Hematopoietic multipotent progenitor cell treated with erythropoietin and hydrocortisone succinate and interleukin-3 and kit ligand, for 15 days (in vitro differentiated cells): ENCODE measurements at regions not wholly inside any gene's neighbourhood (a gene's known extent, or its start where the extent isn't known, plus 50 kb on each side); places are given as distances from the start of the nearest gene placed in this dataset.
A peak's percentile ranks its signal among the peaks of the same experiment; 100 is the strongest.
"Not testable (repeated sequence)": the region's sequence is repeated elsewhere in the genome, so short reads cannot be mapped to it uniquely, and the experiment has no call there.

Experiments
- DNase-seq: peaks from one replicate; pipeline ENCODE4 v3.0.0-alpha.2; 2015; ENCODE audit warnings: low spot score

GRCh38 chr17:77838748-77839697 lies 119.5 kb upstream of the TNRC6C start:
- DNase-seq, result no peak

DNA sequence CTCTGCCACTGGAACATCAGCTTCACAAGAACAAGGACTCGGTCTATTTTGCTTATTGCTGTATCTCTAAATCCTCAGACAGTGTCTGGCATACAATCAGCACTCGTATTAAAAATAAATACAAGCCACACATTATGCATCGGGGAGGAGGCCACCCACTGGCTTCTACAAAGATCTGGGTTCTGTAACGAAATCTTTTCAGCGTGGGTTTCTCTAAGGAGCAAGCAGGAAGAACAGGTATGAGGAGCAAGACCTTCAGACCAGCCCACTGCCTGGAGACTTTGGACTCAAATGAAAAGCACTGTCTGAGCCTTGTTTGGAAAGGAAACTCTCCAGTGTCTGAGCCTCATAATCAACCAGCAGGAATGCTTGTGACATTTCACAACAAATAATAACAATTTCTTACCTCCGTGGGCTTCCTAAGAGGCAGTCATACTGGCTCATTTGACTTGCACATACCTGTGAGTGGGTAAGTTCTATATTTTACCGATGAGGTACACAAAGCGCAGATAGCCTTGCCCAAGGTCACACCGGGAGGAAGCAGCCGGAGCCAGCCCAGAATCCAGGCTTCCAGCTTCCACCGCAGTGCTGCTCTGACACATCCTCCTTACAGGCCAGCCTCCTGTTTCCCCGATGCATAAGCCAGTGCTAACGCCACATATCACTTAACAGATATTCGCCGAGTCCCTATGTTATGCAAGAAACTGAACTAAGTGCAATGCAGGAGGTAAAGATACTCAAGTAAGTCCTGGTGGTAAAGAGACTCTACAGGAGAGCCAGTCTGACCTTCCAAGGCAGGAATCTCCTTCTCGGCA lies 118.6 kb upstream of the TNRC6C start:
- no peak for DNase-seq

- DNase-seq, result peak; percentile 15
Measured at GRCh38 chr17:77840513-77841165, 117.9 kb upstream of the TNRC6C start.

DNA sequence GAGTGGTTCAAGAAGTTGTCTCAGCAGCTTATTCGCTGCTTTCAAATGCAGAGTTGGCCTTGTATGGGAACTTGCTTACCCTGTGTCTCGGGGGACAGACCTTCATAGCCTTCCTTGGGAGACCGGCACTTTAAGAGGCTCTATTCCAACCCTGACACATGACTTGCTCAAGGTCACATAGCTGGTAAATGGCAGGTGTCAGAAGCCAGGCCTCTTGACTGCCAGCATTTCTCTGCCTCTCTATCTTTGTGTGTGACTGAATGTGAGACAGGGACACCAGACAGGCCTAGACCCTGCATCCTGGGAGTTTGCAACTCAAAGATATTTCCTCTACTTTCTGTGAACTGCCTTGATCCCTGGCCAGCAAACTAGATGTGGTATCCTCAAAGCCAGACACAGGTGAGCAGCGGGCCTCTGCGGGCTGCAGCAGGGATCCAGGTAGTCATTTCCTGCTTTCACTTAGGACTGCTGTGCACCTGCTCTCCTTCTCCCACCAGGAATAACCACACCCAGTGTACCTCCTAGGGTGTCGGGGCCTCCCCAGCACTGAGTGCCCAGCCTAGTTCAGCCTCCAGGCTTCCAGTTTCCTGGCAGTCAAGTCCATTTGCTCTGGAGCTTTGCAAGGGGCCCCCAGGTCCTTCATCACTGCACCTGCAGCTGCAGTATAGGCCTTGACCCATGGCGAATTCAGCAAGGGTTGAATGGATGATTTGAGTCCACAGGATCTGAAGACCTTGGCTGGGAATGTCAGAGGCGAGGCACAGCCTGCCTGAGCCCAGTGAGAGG lies 116.6 kb upstream of the TNRC6C start:
- DNase-seq, result no peak

DNA sequence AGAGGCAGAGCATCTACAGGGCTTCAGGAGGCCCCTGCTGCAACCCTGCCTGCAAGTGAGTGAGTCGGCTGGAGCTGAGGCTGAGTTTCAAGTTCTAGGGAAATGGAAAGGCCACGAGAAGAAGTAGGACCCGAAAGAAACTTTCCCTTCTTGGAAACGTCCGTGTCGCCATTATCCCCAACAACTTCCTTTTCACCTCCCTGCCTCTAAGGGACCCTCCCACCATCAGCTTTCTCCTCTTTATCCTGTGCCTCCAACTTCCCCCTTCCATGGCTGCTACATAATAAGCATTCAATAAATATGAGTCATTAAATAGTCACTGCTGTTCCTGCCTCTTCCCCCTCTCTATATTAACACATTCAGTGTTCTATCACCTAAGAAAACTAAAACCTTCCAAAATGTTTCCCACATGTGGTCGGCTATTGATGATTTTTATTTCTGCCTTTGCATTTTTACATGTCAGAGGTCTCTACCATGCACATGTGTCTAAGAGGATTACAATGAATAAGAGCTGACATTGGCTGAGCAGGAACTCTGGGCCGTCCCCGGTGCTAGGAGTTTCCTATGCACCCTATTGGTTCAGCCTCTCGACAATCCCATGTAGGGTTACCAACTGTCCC lies 115.9 kb upstream of the TNRC6C start:
- DNase-seq, result no peak

GRCh38 chr17:77843255-77843895 lies 115.1 kb upstream of the TNRC6C start:
- DNase-seq, result not testable (repeated sequence)

GRCh38 chr17:77843896-77844295 lies 114.6 kb upstream of the TNRC6C start:
- no peak for DNase-seq

GRCh38 chr17:77844681-77845080 lies 113.8 kb upstream of the TNRC6C start:
- no peak for DNase-seq

GRCh38 chr17:77845541-77846225 lies 112.8 kb upstream of the TNRC6C start:
- no peak for DNase-seq

GRCh38 chr17:77846531-77847085 lies 111.9 kb upstream of the TNRC6C start:
- DNase-seq, result peak; percentile 50

DNA sequence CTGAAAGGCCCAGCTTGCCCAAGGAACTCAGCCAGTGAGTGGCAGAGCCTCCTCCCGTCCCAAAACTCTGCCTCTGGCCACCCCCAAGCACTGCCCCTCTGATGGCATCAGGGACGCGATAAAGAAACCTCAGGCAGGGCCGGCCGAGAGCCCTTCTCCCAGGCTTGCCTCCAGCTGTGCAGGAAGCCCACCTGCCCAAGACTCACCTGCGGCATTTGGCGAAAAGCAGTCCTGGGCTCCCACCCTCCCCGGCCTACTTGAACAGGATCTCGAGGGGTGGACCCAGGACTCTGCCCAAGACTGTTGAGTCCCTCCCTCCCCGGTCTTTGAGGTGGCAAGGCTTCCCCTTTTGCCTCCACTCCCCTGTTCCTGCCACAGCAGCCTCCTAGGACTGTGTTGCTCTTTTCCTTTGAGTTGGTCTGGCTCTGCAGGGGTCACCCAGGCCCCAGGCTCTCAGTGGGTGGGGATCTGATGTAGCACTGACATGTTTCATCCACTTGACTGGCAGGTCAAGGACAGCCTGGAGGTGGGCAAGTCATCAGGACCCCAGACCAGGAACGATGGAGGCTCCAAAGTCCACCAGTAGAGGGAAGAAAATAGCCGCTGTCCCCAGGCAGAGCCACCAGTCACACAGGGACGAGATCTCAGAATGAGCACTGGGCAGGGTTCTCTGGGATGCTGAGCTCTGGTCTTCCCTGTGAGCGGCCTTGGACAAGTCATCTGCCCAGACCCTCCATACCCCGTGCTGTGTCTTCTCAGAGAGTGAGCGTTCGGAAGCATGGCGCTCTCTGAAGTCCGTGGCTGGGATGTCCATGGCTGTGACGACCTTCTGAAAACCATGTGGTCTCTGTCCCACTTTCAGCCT lies 111.0 kb upstream of the TNRC6C start:
- DNase-seq, result no peak

DNA sequence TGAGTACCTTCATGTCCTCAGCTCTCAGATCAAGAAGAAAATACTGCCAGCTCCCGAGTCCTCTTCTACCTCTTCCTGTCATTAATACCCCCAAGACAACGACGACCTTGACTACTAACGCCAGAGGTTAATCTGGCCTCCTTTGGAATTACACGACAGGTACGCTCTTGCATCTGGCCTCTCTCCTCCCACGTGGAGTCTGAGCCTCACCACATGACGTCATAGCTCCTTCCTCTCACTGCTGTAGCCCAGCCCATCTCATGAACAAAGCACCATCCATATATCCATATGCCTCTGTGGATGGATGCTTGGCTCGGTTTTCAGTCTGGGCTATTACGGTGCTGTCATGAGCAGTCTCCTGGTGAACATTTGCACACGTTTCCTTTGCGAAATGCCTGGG lies 110.2 kb upstream of the TNRC6C start:
- no peak for DNase-seq

GRCh38 chr17:77849239-77849638 lies 109.3 kb upstream of the TNRC6C start:
- DNase-seq, result peak; percentile 15

DNA sequence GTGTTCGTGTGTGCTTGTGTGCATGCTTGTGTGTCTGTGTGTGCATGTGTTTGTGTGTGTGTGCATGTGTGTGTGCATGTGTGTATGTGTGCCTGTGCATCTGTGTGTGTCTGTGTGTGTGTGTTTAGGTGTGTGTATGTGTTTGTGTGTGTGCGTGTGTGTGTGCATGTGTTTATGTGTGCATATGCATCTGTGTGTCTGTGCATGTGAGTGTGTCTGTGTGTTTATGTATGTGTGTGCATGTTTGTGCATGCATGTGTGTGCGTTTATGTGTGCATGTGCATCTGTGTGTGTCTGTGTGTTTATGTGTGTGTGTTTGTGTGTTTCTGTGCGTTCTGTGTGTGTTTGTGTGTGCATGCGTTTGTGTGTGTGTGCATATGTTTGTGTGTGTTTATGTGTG lies 106.6 kb upstream of the TNRC6C start:
- DNase-seq, result no peak

DNA sequence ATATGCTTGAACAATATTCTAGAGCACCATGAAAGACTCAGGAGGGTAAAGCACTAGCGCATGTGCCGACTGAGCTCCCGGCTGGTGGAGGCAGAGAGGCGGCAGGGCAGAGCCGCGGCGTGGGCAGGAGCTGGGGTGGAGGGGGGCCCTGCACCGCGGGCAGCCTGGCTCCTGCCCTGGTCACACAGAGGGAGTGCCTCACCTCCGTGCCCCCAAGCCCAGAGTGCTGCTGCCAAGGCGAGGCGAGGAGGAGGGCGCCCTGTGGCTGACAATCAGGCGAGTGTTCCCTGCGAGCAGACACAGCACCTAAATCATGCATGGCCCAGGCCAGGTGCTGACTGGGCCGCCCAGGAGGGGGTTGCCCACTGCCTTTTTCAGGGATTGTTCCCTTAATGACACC lies 105.8 kb upstream of the TNRC6C start:
- DNase-seq, result no peak

DNA sequence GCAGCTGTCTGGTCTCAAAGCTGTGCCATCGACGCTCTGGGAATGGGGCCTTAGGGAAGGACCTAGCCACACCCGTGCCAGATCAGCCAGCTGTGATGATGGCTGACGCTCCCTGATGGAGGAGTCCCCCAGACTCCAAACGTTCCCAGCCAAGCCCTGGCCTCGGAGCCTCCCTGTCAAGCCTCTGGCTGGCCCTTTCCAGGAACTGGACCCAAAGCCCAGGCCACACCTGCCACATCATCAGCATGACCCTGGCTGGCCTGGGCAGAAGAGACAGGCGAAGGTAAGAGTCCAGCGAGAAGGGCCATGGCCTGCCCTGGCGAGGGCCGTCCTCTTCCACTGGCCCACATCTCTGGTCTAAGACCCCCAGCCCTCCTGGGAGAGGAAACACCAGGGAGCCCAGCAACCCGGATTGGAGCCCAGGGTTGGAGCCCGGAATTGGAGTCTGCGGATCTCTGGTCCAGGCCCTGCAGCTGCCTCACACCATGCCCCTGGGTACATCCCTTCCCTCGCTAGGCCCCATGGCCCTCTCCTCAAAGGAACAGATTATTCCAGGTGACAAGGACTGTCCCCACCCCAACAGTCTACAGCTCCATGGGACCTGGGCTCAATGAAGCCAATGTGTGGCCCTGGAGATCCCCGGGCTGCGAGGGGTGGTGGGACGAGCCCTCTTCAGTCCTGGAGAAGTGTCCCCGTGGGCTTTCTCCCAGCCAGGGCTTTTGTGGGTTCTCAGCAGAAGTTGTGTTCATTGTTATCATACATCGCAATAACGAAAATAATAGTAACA lies 105.1 kb upstream of the TNRC6C start:
- DNase-seq, result no peak

DNA sequence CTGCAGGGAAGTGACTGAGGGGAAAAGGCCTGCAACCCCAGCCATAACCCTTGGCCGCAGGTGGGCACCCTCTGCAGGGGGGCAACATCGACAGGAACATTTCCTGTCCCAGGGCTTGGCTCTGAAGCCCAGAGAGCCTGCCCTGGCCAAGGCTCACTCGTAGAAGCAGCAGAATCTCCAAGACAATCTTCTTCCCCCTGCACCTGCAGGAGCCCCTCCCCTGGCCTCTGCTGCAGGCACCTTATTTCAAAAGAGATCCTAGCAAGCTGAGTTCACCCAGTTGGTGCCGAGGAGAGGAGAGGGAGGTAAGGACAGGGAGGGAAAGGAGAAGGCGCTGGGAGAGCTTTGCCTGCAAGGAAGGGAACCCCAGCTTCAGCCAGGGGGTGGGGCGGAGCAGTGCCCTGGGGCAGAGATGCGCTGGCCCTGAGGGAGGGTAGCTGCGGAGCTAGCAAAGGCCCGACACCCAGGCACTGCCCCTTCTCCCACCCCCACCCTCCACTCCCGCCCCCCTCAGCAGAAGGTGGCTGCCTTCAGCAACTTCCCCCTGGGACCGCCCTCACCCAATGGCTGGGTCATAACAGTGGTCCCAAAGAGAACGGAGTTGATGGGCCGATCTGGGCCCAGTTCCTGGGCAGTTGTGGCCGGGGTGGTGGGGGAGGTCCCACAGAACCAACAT lies 104.3 kb upstream of the TNRC6C start:
- DNase-seq, result no peak
